ENCODE measurements at regions not wholly inside any gene's neighbourhood (a gene's known extent, or its start where the extent isn't known, plus 50 kb on each side); places are given as distances from the start of the nearest gene placed in this dataset.

GRCh38 chr18:24593401-24593800 is 133.0 kb downstream of the HRH4 start:
- TF ChIP-seq ETV6 (CRISPR knock-in tag; IDR thresholded peaks at IDR 0.05) (no peak), CTCF (IDR thresholded peaks at IDR 0.05) (no peak), FOXJ3 (CRISPR knock-in tag; IDR thresholded peaks at IDR 0.05; ENCODE audit: borderline replicate concordance) (no peak), GRHL2 (CRISPR knock-in tag; IDR thresholded peaks at IDR 0.05; ENCODE audit: insufficient replicate concordance, severe bottlenecking) (no peak), KAT7 (CRISPR knock-in tag; IDR thresholded peaks at IDR 0.05; ENCODE audit: borderline replicate concordance) (no peak), ZNF317 (CRISPR knock-in tag; IDR thresholded peaks at IDR 0.05; ENCODE audit: borderline replicate concordance, low read depth) (no peak), IRF2 (CRISPR knock-in tag; IDR thresholded peaks at IDR 0.05; ENCODE audit: borderline replicate concordance, low read depth) (no peak), TEAD1 (CRISPR knock-in tag; IDR thresholded peaks at IDR 0.05) (no peak), AFF4 (CRISPR knock-in tag; IDR thresholded peaks at IDR 0.05; ENCODE audit: borderline replicate concordance) (no peak), HMGXB4 (CRISPR knock-in tag; IDR thresholded peaks at IDR 0.05) (no peak)
- TF ChIP-seq, protein P1, sequence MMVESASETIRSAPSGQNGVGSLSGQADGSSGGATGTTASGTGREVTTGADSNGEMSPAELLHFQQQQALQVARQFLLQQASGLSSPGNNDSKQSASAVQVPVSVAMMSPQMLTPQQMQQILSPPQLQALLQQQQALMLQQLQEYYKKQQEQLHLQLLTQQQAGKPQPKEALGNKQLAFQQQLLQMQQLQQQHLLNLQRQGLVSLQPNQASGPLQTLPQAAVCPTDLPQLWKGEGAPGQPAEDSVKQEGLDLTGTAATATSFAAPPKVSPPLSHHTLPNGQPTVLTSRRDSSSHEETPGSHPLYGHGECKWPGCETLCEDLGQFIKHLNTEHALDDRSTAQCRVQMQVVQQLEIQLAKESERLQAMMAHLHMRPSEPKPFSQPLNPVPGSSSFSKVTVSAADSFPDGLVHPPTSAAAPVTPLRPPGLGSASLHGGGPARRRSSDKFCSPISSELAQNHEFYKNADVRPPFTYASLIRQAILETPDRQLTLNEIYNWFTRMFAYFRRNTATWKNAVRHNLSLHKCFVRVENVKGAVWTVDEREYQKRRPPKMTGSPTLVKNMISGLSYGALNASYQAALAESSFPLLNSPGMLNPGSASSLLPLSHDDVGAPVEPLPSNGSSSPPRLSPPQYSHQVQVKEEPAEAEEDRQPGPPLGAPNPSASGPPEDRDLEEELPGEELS (CRISPR knock-in tag; IDR thresholded peaks at IDR 0.05), result no peak
- TF ChIP-seq, protein P2, sequence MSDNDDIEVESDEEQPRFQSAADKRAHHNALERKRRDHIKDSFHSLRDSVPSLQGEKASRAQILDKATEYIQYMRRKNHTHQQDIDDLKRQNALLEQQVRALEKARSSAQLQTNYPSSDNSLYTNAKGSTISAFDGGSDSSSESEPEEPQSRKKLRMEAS (CRISPR knock-in tag; IDR thresholded peaks at IDR 0.05), result no peak
- TF ChIP-seq, protein P3, sequence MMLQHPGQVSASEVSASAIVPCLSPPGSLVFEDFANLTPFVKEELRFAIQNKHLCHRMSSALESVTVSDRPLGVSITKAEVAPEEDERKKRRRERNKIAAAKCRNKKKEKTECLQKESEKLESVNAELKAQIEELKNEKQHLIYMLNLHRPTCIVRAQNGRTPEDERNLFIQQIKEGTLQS (CRISPR knock-in tag; conservative IDR thresholded peaks at IDR 0.05), result no peak

Measured in WTC11 (cell line).